Activated CD4-positive, alpha-beta T cell treated with anti-CD3 and anti-CD28 coated beads, Interleukin-2, amount 10 ng/mL, durations not matched to agents 7 days and 5 days (primary cell): ENCODE measurements at regions not wholly inside any gene's neighbourhood (a gene's known extent, or its start where the extent isn't known, plus 50 kb on each side); places are given as distances from the start of the nearest gene placed in this dataset.

Experiments used
- CTCF ChIA-PET: fragments of 350-600 bp; sonication (Branson Sonifier 250); formaldehyde crosslinking; loops from one replicate; lab custom pipeline; 2021; ENCODE audit warnings: antibody characterized with exemption; lab: Charles Lee
- POLR2A ChIA-PET: fragments of 350-600 bp; sonication (Branson Sonifier 250); formaldehyde crosslinking; loops from one replicate; lab custom pipeline; 2021; ENCODE audit warnings: antibody characterized with exemption; lab: Charles Lee
- DNase-seq: peaks from one replicate; pipeline ENCODE4 v3.0.0-alpha.2; 2020
- H3K27ac Mint-ChIP-seq: one replicate; pipeline ENCODE4 v1.8.0; 2021; ENCODE audit warnings: mild to moderate bottlenecking, moderate library complexity, mixed read lengths
- H3K27me3 Mint-ChIP-seq: one replicate; pipeline ENCODE4 v1.8.0; 2021; ENCODE audit warnings: mixed read lengths
- H3K36me3 Mint-ChIP-seq: one replicate; pipeline ENCODE4 v1.8.0; 2021; ENCODE audit warnings: low read depth, mixed read lengths
- H3K4me1 Mint-ChIP-seq: one replicate; pipeline ENCODE4 v1.8.0; 2021; ENCODE audit warnings: mixed read lengths
- H3K4me3 Mint-ChIP-seq: one replicate; pipeline ENCODE4 v1.8.0; 2021; ENCODE audit warnings: mild to moderate bottlenecking, moderate library complexity, mixed read lengths
- H3K9me3 Mint-ChIP-seq: one replicate; pipeline ENCODE4 v1.8.0; 2021; ENCODE audit warnings: mixed read lengths

DNA sequence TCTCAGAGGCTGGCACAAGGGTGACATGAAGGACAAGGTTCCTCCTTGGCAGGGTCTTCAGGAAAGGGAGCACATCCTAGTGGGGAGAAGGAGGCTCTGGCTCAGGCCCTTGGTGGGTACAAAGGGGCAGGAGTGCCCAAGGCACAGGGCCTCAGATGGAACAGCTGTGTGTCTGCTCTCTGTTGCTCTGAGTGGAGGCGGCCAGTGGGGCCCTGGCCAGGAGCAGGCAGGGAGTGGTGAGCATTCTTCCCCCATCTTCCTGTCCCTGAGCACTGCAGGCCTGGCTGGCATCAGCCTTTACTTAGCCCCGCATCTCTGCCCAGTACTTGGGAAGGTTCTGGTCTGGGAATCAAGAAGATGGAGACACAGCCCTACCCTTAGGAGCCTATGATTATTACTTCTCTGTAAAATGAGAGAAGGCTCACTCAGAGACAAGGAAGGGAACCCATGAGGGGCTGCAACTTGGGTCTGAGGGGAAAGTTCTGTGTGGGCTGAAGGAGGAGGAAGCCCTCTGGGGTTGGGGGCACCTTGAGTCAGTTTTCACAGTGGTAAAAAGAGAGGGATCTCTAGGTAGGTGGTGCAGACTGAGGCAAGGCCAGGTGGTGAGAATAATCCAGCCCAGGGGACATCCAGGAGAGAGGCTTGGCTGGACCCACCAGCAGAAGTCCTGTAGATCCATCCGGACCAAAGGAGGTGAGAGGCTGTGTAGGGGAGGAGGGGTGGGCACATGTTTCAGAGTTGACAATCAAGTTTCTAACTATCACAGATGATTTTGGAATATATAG, 173.5 kb downstream of the TSHZ3 start:
- Mint-ChIP-seq H3K27ac (no peak overlapping the region), H3K4me3 (no peak overlapping the region), H3K36me3 (no peaks in the 10 kb centered on the region), H3K27me3 (no peaks in the 10 kb centered on the region), H3K9me3 (no peaks in the 10 kb centered on the region), H3K4me1 (no peaks in the 10 kb centered on the region)
- CTCF ChIA-PET: no interaction called here
- DNase-seq: no peak
- POLR2A ChIA-PET: no interaction called here

DNA sequence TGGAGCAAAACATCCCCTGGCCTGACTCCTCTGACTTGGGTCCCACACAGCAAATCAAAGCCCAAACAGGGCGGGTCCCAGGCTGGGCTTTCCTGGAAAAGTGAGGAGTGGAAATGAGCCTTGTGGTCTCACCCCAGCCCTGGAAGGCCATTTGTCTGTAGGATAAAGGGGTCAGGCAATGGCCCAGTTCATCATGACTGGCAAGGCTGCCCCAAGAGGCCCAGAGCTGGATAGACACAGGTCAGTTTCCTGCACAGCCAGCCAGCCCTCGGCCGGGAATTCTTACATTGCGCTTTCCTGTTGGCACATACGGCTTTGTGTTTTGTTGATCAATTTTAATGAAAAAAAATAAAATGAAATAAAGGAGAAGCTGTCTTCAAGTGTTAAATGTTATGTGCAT, 174.3 kb downstream of the TSHZ3 start:
- H3K36me3 Mint-ChIP-seq: no peaks in the 10 kb centered on the region
- no peaks in the 10 kb centered on the region for H3K4me1 Mint-ChIP-seq
- DNase-seq: no peak
- no peaks in the 10 kb centered on the region for H3K27me3 Mint-ChIP-seq
- POLR2A ChIA-PET: no interaction called here
- CTCF ChIA-PET: no interaction called here
- H3K27ac Mint-ChIP-seq: no peak overlapping the region
- H3K4me3 Mint-ChIP-seq: no peak overlapping the region
- H3K9me3 Mint-ChIP-seq: no peaks in the 10 kb centered on the region

DNA sequence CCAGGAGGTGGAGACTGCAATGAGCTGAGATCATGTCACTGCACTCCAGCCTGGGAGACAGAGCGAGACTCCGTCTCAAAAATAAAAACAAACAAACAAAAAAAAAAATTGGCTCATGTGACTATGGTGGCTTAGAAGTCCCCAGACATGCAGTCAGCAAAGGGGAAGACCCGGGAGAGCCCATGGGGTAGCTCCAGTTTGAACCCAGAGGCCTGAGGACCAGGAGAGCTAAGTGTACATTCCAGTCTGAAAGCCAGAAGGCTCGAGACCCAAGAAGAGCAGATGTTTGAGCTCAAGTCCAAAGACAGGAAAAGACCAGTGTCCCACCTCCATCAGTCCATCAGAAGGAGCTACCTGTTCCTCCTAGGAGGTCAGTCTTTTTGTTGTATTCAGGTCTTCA, 175.2 kb downstream of the TSHZ3 start:
- H3K9me3 Mint-ChIP-seq: no peaks in the 10 kb centered on the region

DNA sequence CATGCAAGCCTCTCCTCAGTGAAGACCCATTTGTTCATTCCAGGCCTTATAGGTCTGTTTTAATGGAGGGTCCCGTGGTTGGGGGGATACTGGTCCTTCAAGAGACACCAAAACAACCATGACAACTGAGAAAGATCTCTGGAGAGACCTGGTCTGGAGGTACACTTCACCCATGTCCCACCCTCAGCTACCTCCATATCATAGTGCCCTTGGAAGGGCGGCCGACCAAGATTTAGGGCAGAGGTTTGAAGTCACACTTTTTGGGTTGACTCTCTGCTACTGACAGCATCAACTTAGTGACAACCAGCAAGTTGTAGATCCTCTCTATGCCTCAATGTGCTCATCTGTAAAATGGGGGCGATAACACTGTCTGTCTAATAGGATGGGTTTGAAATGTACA, 177.3 kb downstream of the TSHZ3 start:
- Mint-ChIP-seq H3K27me3 (peaks cover 5% of the 10 kb centered on the region), H3K4me1 (no peaks in the 10 kb centered on the region), H3K36me3 (no peaks in the 10 kb centered on the region), H3K4me3 (no peak overlapping the region), H3K9me3 (no peaks in the 10 kb centered on the region), H3K27ac (no peak overlapping the region)
- DNase-seq: no peak
- CTCF ChIA-PET: no interaction called here
- POLR2A ChIA-PET: no interaction called here

More for the DNA sequence above, 175.2 kb downstream of the TSHZ3 start:
- POLR2A ChIA-PET: no interaction called here
- Mint-ChIP-seq H3K4me3 (no peak overlapping the region), H3K27ac (no peak overlapping the region), H3K27me3 (no peaks in the 10 kb centered on the region), H3K36me3 (no peaks in the 10 kb centered on the region), H3K4me1 (no peaks in the 10 kb centered on the region)
- DNase-seq: no peak
- CTCF ChIA-PET: no interaction called here

DNA sequence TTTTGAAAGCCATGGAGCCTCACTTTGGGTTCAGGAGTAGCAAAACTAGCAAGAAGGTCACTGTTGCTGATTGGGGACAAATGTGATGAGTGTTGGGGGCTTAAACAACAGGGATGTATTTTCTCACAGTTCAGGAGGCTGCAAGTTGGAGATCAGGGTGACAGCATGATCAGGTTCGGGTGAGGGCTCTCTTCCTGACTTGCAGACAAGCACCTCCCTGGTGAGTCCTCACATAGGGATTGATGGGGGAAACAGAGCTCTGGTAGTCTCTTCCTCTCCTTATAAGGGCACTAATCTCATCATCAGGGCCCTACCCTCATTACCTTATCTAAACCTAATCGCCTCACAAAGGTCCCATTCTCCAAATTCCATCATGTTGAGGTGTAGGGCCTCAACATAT, 179.2 kb downstream of the TSHZ3 start:
- H3K4me1 Mint-ChIP-seq: no peaks in the 10 kb centered on the region

DNA sequence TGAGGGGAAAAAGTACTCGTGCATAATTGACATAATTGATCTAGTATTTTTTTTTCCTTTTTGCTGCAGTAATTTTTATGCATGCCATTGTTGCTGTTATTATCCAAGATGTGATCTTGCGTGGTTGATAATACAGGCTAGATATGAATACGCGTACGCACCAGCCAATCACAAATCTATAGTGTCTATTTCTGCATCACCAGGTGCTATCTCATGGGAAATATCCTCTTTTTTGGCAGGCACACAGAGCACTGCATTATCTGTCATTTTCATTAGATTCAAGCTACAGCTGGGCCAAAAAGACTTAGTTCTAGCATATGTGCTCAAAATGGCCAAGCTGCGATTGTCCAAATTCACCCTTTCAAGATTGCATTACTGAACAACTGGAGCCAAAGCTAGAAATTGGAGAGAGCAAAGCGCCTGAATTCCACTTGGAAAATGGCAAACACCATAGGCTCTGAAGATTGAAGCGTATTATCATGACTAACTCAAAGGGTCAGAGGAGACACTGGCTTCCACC, 181.1 kb downstream of the TSHZ3 start:
- H3K36me3 Mint-ChIP-seq: no peaks in the 10 kb centered on the region
- H3K9me3 Mint-ChIP-seq: no peaks in the 10 kb centered on the region
- no peaks in the 10 kb centered on the region for H3K4me1 Mint-ChIP-seq
- ChIA-PET POLR2A (no interaction called here), CTCF (interaction anchor here (1.2 kb wide), 1 partner anchor 12 kb away, joined by 5 read pairs; no protein-coding TSS in a partner anchor)
- H3K27me3 Mint-ChIP-seq: peaks cover 14% of the 10 kb centered on the region
- no peak for DNase-seq
- no peak overlapping the region for H3K27ac Mint-ChIP-seq
- no peak overlapping the region for H3K4me3 Mint-ChIP-seq

More for the DNA sequence above, 179.2 kb downstream of the TSHZ3 start:
- ChIA-PET CTCF (no interaction called here), POLR2A (no interaction called here)
- Mint-ChIP-seq H3K4me3 (no peak overlapping the region), H3K36me3 (no peaks in the 10 kb centered on the region), H3K9me3 (no peaks in the 10 kb centered on the region), H3K27me3 (peaks cover 8% of the 10 kb centered on the region), H3K27ac (no peak overlapping the region)
- no peak for DNase-seq

DNA sequence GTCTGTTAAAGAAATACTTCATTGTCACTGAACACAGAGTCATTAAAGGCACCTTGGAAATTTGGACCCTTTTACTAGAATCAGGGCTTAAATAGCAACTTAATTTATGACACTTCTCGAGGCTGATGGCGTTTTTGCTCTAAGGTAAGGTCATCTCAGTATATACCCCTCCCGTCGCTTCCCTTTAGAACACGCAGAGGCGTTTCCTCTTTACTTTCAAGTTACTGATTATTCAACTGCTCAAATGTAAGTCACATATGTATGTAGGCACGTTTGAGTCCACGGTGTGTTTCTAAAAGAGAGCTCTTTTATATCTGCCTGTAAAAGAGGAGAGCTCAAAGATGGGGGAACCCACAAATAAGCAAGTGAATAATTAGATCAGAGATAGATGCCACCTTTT, 181.5 kb downstream of the TSHZ3 start:
- Mint-ChIP-seq H3K36me3 (no peaks in the 10 kb centered on the region), H3K27me3 (peaks cover 14% of the 10 kb centered on the region), H3K4me1 (no peaks in the 10 kb centered on the region), H3K4me3 (no peak overlapping the region), H3K9me3 (no peaks in the 10 kb centered on the region), H3K27ac (no peak overlapping the region)
- ChIA-PET POLR2A (no interaction called here), CTCF (interaction anchor here (1.2 kb wide), 1 partner anchor 12 kb away, joined by 5 read pairs; no protein-coding TSS in a partner anchor)
- no peak for DNase-seq

DNA sequence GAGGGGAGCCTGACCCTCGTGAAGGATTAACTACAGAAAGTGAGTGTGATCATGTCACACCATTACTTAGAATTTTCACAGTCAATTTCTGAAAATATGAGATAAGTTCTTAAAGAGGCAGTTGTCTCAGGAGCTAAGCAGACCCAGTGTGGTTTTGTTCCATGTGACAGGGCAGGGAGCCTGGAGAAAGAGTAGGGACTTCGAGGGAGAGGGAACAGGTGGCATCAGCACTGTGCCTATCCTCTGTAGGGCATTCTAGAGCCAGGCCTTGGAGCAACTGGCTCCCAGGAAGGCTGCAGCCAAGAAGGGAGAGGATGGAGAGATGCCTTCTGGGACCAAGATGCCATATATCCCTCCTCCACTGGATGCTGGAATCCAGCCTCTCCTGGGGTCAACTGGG, 183.0 kb downstream of the TSHZ3 start:
- ChIA-PET POLR2A (no interaction called here), CTCF (no interaction called here)
- Mint-ChIP-seq H3K9me3 (no peaks in the 10 kb centered on the region), H3K36me3 (no peaks in the 10 kb centered on the region), H3K27me3 (peaks cover 14% of the 10 kb centered on the region), H3K4me1 (no peaks in the 10 kb centered on the region), H3K27ac (no peak overlapping the region), H3K4me3 (no peak overlapping the region)
- DNase-seq: no peak

DNA sequence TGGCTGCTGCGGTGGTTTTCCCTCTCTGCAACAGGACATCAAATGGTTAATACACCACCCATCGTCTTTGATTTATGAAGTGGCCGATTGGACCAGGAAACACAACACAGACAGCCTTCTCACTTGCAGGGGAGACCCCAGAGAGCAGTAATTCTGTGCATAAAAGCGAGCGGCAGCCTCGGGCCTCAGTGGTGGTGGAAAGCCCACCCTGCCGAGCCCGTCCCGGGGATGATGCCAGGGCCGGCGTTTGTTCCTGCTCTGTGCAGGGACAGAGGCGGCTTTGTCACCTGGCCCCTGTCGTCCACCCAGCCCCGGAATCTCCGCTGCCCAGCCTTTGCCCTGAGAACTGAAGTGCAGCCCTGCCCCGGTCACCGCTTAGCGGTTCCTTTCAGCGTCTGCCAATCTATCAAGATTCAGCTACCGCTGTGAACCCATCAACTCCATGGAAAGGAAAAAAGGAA, 184.4 kb downstream of the TSHZ3 start:
- ChIA-PET POLR2A (no interaction called here), CTCF (no interaction called here)
- Mint-ChIP-seq H3K4me1 (no peaks in the 10 kb centered on the region), H3K4me3 (no peak overlapping the region), H3K36me3 (no peaks in the 10 kb centered on the region), H3K27ac (no peak overlapping the region), H3K9me3 (no peaks in the 10 kb centered on the region), H3K27me3 (peaks cover 14% of the 10 kb centered on the region)
- DNase-seq: no peak

DNA sequence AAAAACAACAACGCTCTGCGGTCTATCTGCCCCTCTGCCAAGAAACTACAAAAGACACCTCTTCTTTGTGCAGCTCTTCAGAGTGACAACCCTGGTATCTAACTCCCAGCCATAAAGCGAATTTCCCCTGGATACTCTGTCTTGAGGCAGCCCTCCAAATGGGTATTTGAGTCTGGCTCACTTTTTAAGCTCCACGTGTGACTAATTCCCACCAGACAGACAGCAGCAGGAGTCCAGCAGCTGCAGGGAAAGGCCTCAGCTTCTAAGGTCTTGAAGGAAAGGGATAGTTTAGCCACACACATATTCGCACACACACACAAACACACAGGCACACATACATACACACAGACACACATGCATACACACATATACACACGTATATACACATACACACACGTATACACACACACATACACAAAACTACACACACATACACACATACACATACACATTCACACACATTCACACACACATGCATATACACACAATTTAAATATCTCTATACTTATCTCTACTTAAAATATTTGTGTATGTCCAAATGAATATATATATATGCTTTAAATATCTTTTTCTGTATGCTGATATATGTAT, 188.8 kb downstream of the TSHZ3 start:
- Mint-ChIP-seq H3K36me3 (no peaks in the 10 kb centered on the region), H3K4me1 (no peaks in the 10 kb centered on the region), H3K9me3 (no peaks in the 10 kb centered on the region), H3K27ac (no peak overlapping the region), H3K4me3 (no peak overlapping the region), H3K27me3 (peaks cover 8% of the 10 kb centered on the region)
- ChIA-PET CTCF (no interaction called here), POLR2A (no interaction called here)
- no peak for DNase-seq

DNA sequence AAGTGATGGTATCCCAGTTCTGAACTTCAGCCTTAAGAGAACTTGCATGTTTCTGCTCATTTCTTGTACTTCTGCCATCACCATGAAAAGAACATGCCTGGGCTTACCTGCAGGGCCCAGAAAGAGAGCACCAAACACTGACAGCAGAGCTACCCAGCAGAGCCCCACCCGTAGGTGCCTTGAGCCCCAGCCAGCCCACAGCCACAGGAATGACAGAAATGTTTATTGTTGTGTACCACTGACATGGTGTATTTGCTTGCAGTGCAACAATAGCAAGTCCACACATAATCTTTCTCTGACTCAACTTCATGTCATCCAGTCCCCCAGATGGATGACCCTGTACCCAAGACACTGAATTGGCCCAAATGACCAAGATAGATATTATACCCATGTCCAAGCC, 195.2 kb downstream of the TSHZ3 start:
- H3K27me3 Mint-ChIP-seq: no peaks in the 10 kb centered on the region
- ChIA-PET CTCF (interaction anchor here (0.8 kb wide), 1 partner anchor 13 kb away, joined by 3 read pairs; no protein-coding TSS in a partner anchor), POLR2A (no interaction called here)
- H3K27ac Mint-ChIP-seq: no peak overlapping the region
- DNase-seq: no peak
- H3K4me1 Mint-ChIP-seq: no peaks in the 10 kb centered on the region
- no peaks in the 10 kb centered on the region for H3K9me3 Mint-ChIP-seq
- H3K4me3 Mint-ChIP-seq: no peak overlapping the region
- no peaks in the 10 kb centered on the region for H3K36me3 Mint-ChIP-seq

DNA sequence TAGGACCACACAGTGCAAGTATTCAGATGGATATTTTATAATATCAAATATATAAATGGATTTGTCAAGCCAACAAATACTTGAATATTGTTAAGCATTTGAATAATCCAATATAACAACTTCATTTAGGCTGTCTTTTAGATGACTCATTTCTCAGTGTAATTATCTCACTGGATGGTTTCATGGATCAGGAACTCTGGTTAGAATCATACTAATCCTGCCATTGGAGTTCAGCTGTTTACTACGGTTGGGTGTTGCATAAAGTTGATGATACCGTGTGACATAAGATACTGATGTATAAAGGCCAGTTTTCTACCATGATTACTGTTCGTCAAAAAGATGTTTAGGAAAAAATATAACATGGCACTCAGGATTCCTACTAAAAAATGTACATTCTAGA, 196.3 kb downstream of the TSHZ3 start:
- no peaks in the 10 kb centered on the region for H3K9me3 Mint-ChIP-seq
- CTCF ChIA-PET: no interaction called here
- H3K27me3 Mint-ChIP-seq: no peaks in the 10 kb centered on the region
- no peaks in the 10 kb centered on the region for H3K4me1 Mint-ChIP-seq
- POLR2A ChIA-PET: no interaction called here
- no peak overlapping the region for H3K27ac Mint-ChIP-seq
- no peak overlapping the region for H3K4me3 Mint-ChIP-seq
- no peaks in the 10 kb centered on the region for H3K36me3 Mint-ChIP-seq
- DNase-seq: no peak

DNA sequence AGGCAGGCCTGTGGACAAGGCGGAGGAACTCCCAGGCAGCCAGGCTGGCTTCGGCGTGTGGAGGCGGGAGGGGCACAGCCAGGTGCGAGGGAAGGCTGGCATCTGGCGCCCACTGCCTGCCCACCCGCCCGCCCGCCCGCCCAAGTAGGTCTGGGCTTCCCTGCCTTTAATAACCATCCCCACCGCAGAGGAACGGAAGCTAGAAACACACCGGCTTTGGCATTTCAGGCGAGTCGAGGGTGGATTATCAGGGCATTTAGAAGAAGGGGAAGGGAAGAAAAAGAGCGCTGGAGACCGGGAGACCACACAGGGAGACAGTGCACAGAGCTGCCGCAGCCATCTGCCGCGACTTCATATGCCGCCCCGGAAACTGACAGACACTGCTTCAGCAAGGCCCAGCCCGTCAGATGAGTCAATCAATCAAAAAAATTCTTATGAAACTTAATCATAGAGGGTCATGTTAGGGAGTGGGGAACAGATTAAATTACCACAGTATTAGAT, 199.7 kb downstream of the TSHZ3 start:
- ChIA-PET POLR2A (no interaction called here), CTCF (no interaction called here)
- Mint-ChIP-seq H3K4me1 (no peaks in the 10 kb centered on the region), H3K27me3 (no peaks in the 10 kb centered on the region), H3K36me3 (no peaks in the 10 kb centered on the region), H3K27ac (no peak overlapping the region), H3K4me3 (no peak overlapping the region), H3K9me3 (no peaks in the 10 kb centered on the region)
- DNase-seq: no peak
